HG02840 (cell line): ENCODE measurements at regions not wholly inside any gene's neighbourhood (a gene's known extent, or its start where the extent isn't known, plus 50 kb on each side); places are given as distances from the start of the nearest gene placed in this dataset.
"Not testable (repeated sequence)": the region's sequence is repeated elsewhere in the genome, so short reads cannot be mapped to it uniquely, and the experiment has no call there.

Experiments
- ATAC-seq: cut with Tn5 transposase; IDR thresholded peaks from one replicate; pipeline ENCODE4 v1.9.1; 2021; ENCODE audit warnings: mild to moderate bottlenecking, moderate library complexity, moderate number of reproducible peaks; ENCODE audit not compliant: unreplicated experiment, low FRiP score

DNA sequence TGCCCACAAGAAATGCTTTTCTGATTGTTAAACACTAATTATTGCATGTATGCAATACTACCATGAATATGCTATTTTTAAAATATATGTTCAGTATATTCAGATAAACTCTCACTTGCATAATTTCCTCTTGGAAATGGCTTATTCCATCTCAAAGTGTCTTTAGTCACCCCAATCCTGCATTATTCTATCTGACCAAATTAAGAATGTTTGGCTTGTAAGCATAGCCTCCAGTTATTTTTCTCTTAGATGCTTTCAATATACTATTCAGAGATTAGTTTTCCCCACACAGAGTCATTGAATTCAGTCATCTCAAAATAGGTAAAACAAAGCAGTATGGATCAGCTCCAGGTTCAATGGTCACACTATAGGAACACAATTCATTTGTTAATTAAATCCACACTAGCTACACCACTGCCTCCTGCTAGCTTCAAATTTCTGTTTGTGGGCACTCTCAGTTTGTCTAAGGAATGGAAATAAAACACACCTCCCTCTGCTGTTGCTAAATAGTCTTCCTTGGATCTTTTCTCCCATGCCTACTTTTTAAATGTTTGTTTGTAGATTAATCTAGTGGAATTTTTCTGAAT lies 134.6 kb upstream of the TBCA start:
- ATAC-seq, result no peak

DNA sequence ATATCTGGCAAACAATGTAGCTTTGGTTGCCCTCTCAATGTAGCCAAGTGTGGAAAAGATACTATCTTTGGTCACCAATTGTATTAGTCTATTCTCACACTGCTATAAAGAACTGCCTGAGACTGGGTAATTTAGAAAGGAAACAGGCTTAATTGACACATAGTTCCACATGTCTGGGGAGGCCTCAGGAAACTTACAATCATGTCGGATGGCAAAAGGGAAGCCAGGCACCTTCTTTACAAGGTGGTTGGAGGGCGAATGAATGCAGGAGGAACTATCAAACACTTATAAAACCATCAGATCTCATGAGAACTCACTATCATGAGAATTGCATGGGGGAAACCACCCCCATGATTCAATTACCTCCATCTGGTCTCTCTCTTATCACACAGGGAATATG lies 133.1 kb upstream of the TBCA start:
- no peak for ATAC-seq

DNA sequence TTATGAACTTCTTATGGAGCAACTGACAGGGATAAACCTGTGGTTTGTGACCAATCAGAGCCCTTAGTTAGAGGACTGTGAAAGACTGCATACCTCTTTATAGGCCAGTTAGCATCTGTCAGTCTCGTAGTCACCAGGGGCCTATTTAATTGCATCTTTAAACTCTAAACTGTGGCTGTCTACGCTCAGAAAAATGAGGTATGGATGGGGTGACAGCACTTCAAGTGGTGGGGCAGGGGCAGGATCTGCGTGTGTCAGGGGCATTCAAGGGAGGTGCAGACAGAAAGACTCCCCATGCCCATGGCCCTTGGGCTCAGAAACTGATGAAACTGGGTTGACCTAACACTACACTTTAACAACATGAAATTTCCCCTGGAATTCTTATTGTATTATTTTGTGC lies 132.6 kb upstream of the TBCA start:
- ATAC-seq, result no peak

DNA sequence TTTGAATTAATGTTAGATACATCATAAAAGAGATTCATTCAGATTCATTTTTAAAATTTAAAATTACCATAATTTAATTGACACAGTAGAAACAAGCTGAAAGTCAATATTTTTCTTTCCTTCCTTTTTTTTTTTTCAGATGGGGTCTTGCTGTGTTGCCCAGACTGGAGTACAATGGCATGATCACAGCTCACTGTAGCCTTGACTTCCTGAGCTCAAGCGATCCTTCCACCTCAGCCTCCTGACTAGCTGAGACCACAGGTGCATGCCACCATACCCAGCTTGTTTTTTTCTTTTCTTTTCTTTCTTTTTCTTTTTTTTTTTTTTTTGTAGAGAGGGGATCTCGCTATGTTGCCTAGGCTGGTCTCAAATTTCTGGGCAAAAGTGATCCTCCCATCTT lies 131.6 kb upstream of the TBCA start:
- ATAC-seq, result no peak

DNA sequence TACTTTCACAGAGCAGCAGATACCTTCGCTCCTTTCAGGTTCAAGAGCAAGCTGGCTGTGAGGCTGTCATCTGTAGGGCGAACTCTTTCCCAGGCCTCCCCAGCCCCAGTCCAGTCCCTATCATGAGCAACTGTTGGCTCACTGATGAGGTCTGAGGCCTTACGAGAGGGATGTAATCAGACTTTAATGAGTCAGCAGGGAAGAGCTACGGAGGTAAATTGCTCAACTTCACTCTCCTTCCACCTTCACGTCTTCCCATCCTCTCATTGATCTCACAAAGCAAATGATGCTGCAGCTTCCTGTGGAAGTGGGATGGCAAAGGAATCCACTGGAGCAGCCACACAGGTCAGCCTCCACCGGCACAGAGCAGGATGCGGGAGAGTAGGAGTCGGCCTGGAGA lies 130.7 kb upstream of the TBCA start:
- no peak for ATAC-seq

DNA sequence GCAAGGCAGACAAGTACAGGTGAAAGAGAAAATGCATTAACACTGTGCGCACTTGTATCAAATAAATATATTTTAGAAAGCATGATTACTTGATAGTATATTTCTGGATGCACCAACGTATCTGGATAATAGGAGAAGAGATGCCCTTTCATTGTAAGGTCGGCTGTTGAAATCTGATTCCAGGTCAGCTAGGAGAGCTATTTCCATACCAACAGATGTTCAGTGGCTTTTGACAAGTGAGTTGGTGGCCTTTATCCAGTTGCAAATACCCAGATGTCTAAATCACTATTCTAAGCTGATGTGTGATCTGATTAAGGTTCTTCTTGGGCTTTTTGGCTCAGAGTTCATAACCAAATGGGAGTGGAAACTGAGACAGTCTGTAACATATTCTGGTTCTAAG lies 128.2 kb upstream of the TBCA start:
- no peak for ATAC-seq

DNA sequence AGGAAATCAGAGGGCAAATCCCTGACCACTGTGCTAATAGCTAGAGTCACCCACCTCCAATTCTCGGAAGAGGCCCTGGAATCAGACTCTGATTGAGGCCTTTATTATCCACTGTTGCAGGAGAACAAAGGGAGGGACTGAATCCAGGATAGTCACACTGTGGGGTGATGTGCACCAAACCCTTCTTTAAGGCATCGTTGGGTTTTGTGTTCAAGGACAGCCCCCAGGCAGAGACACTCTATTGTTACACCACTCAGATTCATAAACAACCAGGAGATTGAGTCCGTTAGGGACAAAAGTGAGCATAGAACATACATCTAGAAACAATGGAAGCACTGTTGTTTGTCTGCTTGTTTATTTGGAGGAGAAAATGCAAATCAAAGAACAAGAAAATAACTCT lies 124.6 kb upstream of the TBCA start:
- no peak for ATAC-seq

DNA sequence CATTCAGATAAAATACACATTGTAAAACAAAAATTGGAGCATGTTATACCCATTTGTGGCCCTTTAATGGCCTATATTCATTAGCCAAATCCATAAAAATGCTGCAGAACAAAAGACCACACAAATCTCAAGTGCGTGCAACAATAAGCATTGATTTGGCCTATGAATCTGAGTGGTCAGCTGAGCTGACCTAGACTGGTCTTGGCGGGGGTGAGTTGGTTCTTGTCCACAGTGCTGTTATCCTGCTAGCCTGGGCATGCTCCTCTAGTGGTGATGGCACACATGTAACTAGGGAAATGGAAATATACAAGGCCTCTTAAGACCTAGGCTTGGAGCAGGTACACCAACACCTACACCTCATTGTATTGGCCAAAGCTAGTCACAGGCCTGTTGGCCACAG lies 122.2 kb upstream of the TBCA start:
- no peak for ATAC-seq

DNA sequence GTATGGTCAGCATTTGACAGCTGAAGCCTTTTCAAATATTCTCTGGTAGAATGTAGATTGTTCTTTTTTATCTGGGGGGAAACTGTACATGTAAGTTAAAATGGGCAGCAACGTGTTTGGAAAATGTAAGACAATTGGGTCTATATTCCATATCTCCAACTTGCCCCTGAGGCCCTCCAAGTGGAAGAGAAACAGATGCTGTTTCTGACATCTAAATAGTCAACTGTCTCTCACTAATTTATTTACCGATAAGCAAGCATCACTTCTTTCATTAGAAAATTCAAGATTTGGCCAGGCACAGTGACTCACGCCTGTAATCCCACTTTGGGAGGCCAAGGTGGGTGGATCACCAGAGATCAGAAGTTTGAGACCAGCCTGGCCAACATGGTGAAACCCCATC lies 120.2 kb upstream of the TBCA start:
- ATAC-seq, result no peak

DNA sequence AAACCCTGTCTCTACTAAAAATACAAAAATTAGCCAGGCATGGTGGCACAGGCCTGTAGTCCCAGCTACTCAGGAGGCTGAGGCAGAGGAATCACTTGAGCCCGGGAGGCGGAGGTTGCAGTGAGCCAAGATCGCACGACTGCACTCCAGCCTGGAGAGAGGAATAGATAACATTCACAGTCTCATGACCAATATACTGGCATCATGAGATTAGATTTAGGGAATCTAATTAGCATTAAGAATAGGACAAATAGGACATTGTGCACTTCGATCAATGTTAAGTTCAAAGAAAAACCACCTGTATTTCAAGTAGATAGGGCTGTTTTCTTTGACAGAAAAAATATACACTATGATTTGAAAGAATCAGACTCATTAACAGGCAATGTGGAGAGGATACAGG lies 118.0 kb upstream of the TBCA start:
- ATAC-seq, result not testable (repeated sequence)

DNA sequence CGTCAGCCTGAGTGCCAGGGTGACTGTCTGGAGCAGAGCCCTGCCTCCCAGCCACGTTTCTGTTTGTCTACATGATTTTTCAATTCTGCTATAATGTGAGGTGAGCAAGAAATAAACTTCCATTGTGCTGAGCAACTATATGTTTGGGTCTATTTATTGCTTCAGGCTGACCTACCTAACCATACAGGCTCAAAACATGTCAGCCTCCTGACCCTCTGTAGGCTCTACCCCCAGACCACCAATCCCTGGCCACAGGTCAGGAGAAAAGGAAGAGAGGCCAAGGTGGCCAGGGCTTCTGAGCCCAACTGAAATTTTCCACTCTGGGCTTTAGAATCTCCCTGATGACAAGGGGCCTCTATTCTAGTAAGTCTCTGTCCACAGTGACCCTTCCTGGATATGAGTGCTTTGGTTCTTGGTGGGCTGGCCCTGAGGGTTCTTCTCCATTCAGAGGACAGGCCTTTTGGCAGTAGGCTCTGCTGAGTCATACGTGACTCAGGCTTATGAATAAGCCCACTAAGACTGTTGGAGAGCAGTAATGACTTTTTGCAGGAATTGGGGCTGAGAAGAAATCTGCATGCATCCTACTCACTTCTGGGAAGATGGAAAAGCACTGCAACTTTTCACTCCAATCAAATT lies 117.2 kb upstream of the TBCA start:
- ATAC-seq, result no peak

DNA sequence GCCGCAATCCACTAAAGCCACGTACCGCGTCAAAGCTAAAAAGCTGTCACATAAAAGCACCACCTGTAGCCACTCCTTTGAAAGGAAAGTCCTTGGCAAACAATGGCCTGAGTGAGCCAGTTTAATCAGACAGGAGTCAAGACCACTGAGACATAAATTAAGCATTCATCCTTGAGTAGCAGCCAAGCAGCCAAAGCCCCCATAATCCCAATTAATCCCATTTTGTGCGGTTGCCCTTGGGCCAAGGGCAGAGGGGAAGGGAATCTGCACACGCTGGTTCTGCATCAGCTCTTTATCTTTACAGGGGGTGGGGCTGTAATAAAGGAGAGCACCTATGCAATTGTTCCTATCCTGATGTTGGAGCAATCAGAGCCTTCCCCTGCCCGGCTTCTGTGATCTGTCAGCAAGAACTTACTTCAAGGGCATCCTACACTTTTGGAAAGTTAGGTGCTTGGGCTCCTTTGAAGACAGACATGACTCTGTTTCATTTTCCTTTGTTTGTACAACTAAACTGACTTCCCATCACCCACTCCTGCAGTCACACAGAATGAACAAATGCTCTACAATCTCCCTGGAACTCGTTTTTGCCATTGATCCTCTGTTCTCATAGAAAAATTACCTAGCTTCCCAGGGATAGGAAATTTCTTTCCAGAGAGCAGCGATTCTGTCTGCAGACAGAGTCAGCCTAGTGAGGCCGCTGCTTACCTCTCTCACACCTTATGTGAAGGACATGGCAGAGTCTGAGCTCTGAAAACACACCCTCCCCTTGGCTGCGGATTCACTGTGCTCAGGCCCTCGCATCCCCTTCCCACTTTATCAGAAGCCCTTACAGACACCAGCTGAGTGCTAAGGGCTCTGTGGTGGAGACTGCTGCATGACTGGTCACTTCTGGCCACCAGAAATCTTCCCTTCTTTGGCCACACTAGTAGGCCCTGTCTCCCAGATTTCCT lies 116.2 kb upstream of the TBCA start:
- ATAC-seq, result no peak

DNA sequence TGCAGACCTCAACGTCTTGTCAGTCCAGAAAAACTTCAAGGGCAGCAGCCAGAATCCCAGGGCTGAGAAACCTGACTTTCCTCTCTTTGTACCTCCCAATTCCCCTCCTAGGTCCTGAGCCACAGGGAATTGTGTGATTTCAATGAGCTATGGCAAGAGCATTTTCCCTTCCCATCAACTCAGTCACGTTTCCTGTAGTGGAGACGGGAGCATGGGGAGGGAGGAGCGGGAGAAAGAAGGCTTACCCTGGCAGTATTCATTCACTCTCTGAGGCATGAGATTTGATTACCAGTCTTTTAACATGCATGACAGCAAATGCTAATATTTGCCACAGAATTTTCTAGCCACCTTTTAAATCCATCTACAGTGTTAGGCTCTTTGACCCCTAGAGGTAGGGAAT lies 109.4 kb upstream of the TBCA start:
- no peak for ATAC-seq

DNA sequence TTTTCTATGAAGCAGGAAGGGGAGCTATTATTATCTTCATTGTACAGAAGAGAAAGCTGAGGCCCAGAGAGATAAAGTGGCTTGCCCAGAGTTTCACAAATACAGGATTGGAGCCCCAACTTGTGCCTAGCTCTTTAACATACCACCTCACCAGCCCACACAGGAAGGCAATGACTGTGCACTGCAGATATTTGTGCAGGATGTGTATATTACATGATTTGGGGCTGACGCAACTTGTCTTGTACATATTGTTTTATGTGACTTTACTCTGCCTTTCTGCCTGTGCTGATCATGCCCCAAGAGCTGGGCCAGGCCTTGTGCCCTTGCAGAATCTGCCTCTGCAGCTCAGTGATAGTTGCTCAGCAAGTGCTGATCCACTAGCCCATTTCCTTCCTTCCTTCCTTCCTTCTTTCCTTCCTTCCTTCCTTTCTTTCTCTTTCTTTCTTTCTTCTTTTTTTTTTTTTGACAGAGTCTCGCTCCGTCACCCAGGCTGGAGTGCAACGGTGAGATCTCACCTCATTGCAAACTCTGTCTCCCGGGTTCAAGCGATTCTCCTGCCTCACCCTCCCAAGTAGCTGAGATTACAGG lies 106.6 kb upstream of the TBCA start:
- ATAC-seq, result no peak

DNA sequence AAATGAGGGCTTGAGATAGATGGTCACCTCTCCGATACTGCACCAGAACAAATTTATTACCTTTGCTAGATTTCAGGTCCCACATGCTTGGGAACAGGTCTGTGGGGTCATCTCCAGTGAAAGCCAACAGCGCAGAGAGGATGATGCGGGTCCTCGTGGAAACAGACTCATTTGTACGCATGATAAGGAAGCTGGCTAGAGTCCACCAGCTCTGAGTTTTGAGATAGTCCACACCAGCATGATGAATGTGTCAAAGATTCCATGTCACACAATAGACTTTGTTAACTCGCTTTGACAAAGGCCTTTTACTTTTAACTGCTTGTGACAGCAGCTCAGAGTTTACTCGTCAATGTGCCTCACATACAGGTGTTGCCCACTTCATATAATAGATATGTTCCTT lies 105.4 kb upstream of the TBCA start:
- ATAC-seq, result no peak

DNA sequence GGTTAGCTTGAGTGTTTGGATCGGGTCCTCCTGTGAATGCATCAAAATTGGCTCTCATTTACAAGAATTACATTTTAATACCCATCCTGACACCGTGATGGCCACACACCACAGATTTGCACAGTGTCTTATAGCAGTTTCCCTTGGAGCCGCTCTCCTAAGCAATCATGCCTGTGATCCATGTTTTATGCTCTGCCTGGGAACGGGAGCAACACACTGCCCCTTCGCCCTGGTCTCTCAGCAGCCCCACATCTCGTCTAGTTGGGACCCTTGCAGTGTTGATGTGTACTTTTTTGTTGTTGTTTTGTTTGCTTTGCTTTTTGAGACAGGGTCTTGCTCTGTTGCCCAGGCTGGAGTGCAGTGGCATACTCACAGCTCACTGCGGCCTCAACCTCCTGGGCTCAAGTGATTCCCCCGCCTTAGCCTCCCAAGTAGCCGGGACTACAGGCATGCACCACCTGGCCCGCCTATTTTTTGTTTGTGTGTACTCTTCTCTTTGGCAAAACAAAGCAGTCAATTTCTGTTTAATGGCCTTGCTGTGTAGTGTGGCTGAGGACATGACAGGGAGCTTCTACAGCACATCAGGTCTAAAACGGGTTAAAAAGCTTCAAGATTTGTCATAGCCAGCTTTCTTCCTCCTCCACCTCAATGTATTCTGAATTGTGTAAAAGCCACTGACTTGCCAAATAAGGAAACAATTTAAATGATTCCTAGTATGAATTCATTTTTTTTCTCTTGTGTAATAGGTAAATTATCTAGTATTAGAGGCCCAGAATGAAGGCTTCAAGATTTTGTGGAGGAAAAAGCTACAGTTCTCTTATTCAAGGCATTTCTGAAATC lies 101.6 kb upstream of the TBCA start:
- ATAC-seq, result no peak

DNA sequence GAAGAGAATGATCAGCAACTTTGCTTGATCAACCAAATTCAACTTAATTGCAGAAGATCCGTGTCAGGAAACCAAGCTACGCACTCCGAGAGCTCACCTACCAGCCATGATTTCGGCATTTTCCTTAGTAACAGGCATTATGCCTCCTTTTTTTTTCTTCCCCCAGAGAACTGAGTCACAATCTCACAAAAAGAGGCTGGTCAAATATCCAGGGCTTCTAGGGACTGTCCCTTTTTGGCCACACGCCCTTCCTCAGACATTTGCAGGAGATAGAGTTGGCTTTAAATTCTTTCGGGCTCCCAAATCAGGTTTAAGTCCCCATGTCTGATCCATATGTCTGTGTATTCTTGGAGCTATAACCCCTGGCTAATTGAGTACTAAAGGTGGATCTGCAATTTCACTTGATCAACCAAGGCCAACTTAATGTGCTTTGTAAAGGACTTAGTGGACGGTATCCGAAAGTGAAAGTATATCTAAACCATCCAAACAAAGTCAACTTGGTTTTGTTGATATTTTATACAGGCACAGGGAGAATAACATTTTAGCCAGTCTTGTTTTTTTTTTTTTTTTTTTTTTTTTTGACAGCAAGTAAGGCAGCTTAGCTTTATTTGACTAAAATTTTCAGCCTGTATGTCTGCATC lies 100.8 kb upstream of the TBCA start:
- no peak for ATAC-seq

DNA sequence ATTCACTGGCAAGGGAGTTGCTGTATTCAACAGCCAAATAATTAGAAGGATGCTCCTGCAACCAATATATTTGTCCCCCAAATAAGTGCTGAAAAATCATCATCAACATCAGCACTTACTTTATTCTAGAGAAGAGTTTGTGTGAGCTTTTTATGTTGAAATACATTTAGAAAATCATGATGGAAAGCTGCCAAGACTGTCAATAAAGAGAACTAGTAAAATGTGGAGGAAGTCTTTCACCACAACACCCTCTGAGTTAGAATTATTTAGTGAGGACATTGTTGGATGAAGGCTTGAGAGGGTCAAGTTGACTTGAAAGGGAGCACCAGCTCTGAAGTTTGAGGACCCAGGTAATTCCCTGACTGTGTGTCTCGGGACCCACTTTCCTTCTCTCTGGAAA lies 100.2 kb upstream of the TBCA start:
- ATAC-seq, result no peak

DNA sequence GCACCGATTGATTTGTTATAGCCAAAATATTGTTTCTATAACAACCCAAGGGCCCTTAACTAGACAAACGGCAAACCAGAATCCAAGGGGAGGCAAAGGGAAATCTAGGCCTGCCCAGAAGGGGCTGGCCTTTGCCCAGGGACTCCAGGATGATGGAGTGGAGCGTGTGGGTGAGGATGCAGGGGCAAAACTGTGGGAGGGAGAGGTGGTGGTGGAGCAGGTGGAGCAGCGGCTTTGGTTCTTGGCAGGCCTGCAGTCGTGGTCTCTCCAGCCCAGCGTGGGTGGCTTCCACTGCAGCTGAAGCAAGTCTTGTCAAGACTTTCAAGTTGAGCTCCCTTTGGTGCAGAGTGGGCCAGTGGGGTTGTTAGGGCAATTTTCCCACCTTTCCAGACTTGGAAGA lies 98.6 kb upstream of the TBCA start:
- no peak for ATAC-seq

DNA sequence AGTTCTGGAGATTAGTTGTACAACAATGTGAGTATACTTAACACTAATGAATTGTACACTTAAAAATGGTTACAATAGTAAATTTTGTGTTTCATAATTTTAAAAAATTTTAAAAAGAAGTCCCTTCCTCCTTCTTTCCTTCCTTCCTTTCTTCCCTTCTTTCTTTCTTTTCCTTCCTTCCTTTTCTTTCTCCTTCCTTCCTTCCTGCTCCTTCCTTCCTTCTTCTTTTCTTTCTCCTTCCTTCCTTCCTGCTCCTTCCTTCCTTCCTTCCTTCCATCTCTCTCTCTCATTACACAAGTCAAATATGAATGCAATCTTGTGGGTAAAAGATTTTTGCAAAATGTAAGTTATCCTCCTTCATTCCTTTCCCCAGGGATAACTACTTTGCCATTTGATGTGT lies 97.1 kb upstream of the TBCA start:
- no peak for ATAC-seq
